ENCODE measurements at regions not wholly inside any gene's neighbourhood (a gene's known extent, or its start where the extent isn't known, plus 50 kb on each side); places are given as distances from the start of the nearest gene placed in this dataset.

GRCh38 chr18:51316677-51317076 is 119.2 kb upstream of the MEX3C start:
- TF ChIP-seq POLR2A (IDR thresholded peaks at IDR 0.05): no peak
- no peak for TF ChIP-seq CTCF (IDR thresholded peaks at IDR 0.05)
- TF ChIP-seq POLR2AphosphoS5 (IDR thresholded peaks at IDR 0.05; ENCODE audit: insufficient read depth in 1 of 2, low read depth in 1 of 2): no peak

All from vagina (tissue), 2 donors.